ENCODE measurements at regions not wholly inside any gene's neighbourhood (a gene's known extent, or its start where the extent isn't known, plus 50 kb on each side); places are given as distances from the start of the nearest gene placed in this dataset.

- DNase-seq (ENCODE audit: low read depth): no peak
- TF ChIP-seq CTCF (conservative IDR thresholded peaks at IDR 0.05; ENCODE audit: low read depth, low read length): no peak
- H3K4me3 ChIP-seq (ENCODE audit: low read depth, low read length): no peak overlapping the region
These were observed 729.1 kb upstream of the NRSN1 start for GRCh38 chr6:23396949-23397348.

GRCh38 chr6:23403460-23403859 lies 722.6 kb upstream of the NRSN1 start:
- no peak for DNase-seq (ENCODE audit: low read depth)
- H3K4me3 ChIP-seq (ENCODE audit: low read depth, low read length): no peak overlapping the region
- TF ChIP-seq CTCF (conservative IDR thresholded peaks at IDR 0.05; ENCODE audit: low read depth, low read length): no peak

- DNase-seq (ENCODE audit: low read depth): no peak
- no peak overlapping the region for H3K4me3 ChIP-seq (ENCODE audit: low read depth, low read length)
- no peak for TF ChIP-seq CTCF (conservative IDR thresholded peaks at IDR 0.05; ENCODE audit: low read depth, low read length)
These were observed 716.5 kb upstream of the NRSN1 start for GRCh38 chr6:23409531-23409930.

GRCh38 chr6:23410439-23410838 lies 715.6 kb upstream of the NRSN1 start:
- no peak overlapping the region for H3K4me3 ChIP-seq (ENCODE audit: low read depth, low read length)
- no peak for DNase-seq (ENCODE audit: low read depth)
- no peak for TF ChIP-seq CTCF (conservative IDR thresholded peaks at IDR 0.05; ENCODE audit: low read depth, low read length)

- no peak overlapping the region for H3K4me3 ChIP-seq (ENCODE audit: low read depth, low read length)
- no peak for DNase-seq (ENCODE audit: low read depth)
- TF ChIP-seq CTCF (conservative IDR thresholded peaks at IDR 0.05; ENCODE audit: low read depth, low read length): no peak
These were observed 713.2 kb upstream of the NRSN1 start for GRCh38 chr6:23412770-23413169.

GRCh38 chr6:23413327-23414050 lies 712.5 kb upstream of the NRSN1 start:
- TF ChIP-seq CTCF (conservative IDR thresholded peaks at IDR 0.05; ENCODE audit: low read depth, low read length): no peak
- DNase-seq (ENCODE audit: low read depth): peak; percentile 61
- H3K4me3 ChIP-seq (ENCODE audit: low read depth, low read length): no peak overlapping the region

- TF ChIP-seq CTCF (conservative IDR thresholded peaks at IDR 0.05; ENCODE audit: low read depth, low read length): peak; percentile 61
- peak; percentile 85 for DNase-seq (ENCODE audit: low read depth)
- H3K4me3 ChIP-seq (ENCODE audit: low read depth, low read length): no peak overlapping the region
These were observed 712.0 kb upstream of the NRSN1 start for GRCh38 chr6:23414051-23414445.
